Fibroblast of skin of scalp (primary cell): ENCODE measurements at regions not wholly inside any gene's neighbourhood (a gene's known extent, or its start where the extent isn't known, plus 50 kb on each side); places are given as distances from the start of the nearest gene placed in this dataset.

Experiments
- DNase-seq: peaks from one replicate; pipeline ENCODE4 v3.0.0-alpha.2; 2013

DNA sequence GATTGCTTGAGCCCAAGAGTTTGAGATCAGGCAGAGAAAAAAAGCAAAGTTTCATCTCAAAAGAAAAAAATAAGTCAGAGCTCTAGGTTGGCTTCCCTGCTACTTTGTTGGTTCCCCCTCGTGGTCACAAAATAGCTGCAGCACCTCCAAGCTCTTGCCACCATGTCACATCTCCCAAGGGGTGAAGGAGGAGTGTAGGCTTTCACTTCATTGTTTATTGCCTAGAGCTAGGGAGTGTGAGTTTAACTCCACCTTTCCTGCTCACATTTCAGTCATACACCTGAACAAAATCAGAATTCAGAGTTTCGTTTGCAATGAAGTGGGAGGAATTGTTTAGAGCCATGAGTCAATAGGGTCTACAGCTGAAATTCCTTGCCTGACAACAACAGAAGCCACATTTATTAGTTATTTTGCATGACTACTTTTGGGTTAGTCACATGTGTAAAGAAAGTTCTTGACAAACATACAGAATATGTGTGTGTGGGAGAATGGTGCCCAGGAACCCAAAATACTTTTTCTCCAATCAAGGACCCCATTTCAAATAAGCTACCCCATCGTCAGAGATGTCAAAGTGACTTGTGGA is 56.2 kb upstream of the UFL1 start:
- no peak for DNase-seq

DNA sequence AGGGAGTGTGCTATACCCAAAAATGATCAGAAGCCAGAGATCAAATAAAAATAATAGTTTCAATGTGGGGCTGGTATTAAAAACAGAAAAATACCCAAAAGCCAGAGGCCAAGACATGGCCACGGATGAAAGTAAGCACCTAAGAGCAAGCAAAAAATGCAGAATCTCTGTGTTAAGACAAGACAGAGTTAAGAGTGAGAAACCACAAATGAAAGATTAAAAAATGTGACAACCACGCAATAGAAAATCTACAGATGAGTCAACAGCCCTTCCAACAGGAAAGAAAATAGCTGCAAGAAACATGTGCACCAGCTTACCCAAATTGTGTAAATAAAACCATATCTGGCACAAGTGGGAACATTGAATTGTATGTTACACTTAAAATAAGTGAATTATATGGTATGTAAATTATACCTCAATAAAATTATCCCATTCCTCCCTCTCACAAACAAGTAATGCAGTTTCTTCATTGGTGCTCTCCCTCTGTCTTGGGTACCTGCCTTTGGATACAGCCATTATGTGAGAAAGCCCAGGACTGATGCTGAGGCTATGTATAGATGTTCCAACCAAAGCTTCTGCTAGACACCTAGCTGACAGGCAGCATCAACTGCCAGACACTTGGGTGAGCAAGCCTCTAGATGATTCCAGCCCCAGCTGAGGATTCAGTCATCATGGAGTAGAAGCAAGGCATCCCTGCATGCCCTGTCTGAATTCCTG is 55.3 kb upstream of the UFL1 start:
- DNase-seq, result no peak

DNA sequence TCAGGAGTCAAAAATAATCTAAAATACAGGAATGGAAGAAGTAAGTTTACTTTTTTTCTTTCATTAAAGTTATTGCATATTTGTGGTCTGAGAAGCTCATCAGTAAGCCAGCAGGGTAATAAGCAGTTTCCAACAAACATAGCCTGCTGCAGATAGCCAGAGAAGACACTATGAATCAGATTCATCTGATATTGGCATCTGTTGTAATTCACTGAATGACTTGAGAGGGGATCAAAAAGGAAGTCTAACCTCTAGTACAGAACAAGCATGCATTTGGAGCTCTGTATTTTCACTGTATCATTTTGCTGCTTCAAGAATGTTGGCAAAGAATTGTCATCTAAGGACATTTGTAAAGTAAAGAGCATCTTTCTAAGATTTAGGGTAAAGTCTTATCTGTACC is 53.8 kb upstream of the UFL1 start:
- no peak for DNase-seq

DNA sequence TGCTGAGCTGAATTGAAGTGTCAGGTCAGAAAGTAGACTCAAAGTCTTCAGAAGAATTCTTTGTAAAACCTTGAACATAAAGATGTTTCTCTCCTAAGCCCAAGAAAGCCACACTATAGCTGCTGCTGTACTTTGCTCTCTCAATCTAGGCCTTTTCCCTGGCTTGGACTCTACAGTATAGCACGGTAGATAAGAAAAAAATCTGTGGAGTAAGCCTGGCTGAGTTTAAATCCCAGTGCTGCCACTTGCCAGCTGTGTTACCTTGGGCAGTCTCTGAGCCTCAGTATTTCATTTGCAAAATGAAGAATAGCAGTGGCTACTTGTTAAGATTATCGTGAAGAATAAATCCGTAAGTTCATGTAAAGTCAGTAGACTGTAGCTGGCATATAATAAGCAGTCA is 53.3 kb upstream of the UFL1 start:
- no peak for DNase-seq

DNA sequence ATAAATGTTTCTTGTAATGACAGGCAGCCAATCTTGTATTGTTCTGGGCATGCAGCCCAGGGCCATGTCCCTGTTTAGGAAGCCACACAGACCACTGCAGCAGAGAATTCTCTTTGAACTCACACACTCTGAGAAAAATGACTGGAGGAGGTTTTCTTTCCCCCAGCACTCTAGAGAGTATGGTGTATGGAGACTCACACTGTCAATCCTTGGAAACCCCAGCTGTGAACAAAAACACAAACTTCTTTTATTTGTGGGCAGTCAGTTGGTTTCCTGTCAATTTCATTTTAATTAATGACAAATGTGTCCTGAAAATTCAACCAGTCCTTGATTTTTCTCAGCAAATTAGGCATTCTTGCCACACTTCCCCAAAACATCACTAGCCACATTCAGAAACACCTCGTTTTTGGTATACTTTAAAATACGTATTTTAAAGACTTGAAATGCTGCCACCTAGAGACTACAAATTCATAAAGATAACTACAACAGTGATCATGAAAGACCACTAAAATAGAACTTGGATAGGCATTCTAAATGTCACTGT is 52.9 kb upstream of the UFL1 start:
- no peak for DNase-seq

DNA sequence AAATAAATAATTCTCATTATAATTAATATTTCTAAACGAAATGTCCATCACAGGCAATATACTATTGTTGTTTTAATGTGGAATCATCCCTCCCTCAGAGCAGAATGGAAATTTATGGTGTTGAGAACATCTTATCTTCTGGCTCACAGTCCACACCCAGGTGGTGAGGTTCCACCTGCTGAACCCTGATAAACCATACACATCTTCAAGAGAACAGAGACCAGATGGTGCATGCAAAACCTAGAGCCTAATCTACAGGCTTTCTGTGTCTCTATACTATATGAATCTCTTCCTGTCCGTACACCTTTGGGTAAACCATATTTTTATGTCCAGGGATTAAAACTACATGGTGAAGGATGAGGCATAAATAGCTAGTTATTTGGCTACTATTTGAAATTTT is 52.3 kb upstream of the UFL1 start:
- no peak for DNase-seq

DNA sequence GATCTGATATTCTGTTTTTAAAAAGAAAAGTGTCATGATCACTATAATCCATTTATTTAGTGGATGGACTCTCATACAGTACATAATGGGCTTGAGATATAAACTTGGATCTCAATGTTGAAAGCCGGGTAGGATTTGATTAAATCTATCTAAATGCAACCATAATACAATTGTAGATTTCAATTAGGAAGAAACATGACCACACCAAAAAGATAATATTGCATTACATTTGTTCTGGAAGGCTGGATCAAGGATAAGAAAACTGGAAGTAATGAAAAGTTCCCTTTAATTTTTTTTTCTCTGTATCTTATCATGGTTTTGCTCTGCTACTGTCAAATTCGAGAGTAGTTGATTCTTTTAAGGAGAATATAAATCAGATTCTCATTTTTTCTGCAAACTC is 51.3 kb upstream of the UFL1 start:
- DNase-seq, result no peak
